ENCODE measurements at regions not wholly inside any gene's neighbourhood (a gene's known extent, or its start where the extent isn't known, plus 50 kb on each side); places are given as distances from the start of the nearest gene placed in this dataset.

- TF ChIP-seq, protein P1, sequence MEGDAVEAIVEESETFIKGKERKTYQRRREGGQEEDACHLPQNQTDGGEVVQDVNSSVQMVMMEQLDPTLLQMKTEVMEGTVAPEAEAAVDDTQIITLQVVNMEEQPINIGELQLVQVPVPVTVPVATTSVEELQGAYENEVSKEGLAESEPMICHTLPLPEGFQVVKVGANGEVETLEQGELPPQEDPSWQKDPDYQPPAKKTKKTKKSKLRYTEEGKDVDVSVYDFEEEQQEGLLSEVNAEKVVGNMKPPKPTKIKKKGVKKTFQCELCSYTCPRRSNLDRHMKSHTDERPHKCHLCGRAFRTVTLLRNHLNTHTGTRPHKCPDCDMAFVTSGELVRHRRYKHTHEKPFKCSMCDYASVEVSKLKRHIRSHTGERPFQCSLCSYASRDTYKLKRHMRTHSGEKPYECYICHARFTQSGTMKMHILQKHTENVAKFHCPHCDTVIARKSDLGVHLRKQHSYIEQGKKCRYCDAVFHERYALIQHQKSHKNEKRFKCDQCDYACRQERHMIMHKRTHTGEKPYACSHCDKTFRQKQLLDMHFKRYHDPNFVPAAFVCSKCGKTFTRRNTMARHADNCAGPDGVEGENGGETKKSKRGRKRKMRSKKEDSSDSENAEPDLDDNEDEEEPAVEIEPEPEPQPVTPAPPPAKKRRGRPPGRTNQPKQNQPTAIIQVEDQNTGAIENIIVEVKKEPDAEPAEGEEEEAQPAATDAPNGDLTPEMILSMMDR (IDR thresholded peaks at IDR 0.05) = no peak
- TF ChIP-seq POLR2AphosphoS5 (IDR thresholded peaks at IDR 0.05) = no peak
Measured at GRCh38 chr14:106766145-106766544, 1239.8 kb downstream of the TMEM121 start.
